HG02870 (cell line): ENCODE measurements at regions not wholly inside any gene's neighbourhood (a gene's known extent, or its start where the extent isn't known, plus 50 kb on each side); places are given as distances from the start of the nearest gene placed in this dataset.

ENCODE experiments used
- ATAC-seq: cut with Tn5 transposase; IDR thresholded peaks from one replicate; pipeline ENCODE4 v1.9.1; 2021; ENCODE audit warnings: mild to moderate bottlenecking, moderate library complexity; ENCODE audit not compliant: unreplicated experiment

GRCh38 chr6:140579918-140580317, 1205.5 kb upstream of the CITED2 start:
- ATAC-seq = no peak

GRCh38 chr6:140576004-140576555, 1201.6 kb upstream of the CITED2 start:
- ATAC-seq = peak; percentile 32

GRCh38 chr6:140572867-140573266, 1198.4 kb upstream of the CITED2 start:
- no peak for ATAC-seq

- peak; percentile 62 for ATAC-seq
These were observed 1197.7 kb upstream of the CITED2 start for GRCh38 chr6:140572129-140572528.

- ATAC-seq = no peak
These were observed 1196.7 kb upstream of the CITED2 start for GRCh38 chr6:140571145-140571544.

- no peak for ATAC-seq
These were observed 1193.0 kb upstream of the CITED2 start for GRCh38 chr6:140567466-140567865.

GRCh38 chr6:140566781-140567277, 1192.4 kb upstream of the CITED2 start:
- ATAC-seq = no peak

- no peak for ATAC-seq
These were observed 1189.3 kb upstream of the CITED2 start for GRCh38 chr6:140563728-140564127.

- ATAC-seq = no peak
These were observed 1187.3 kb upstream of the CITED2 start for GRCh38 chr6:140561701-140562100.

- ATAC-seq = no peak
These were observed 1186.2 kb upstream of the CITED2 start for GRCh38 chr6:140560671-140561070.

- no peak for ATAC-seq
These were observed 1185.0 kb upstream of the CITED2 start for GRCh38 chr6:140559458-140559857.

- no peak for ATAC-seq
These were observed 1180.0 kb upstream of the CITED2 start for GRCh38 chr6:140554421-140554820.

GRCh38 chr6:140548366-140548765, 1173.9 kb upstream of the CITED2 start:
- no peak for ATAC-seq

GRCh38 chr6:140546640-140547039, 1172.2 kb upstream of the CITED2 start:
- no peak for ATAC-seq

- ATAC-seq = no peak
These were observed 1170.0 kb upstream of the CITED2 start for GRCh38 chr6:140544431-140544830.

- ATAC-seq = peak; percentile 34
These were observed 1168.4 kb upstream of the CITED2 start for GRCh38 chr6:140542863-140543262.

- ATAC-seq = no peak
These were observed 1166.8 kb upstream of the CITED2 start for GRCh38 chr6:140541288-140541687.

- ATAC-seq = no peak
These were observed 1166.3 kb upstream of the CITED2 start for GRCh38 chr6:140540743-140541142.

GRCh38 chr6:140538926-140539325, 1164.5 kb upstream of the CITED2 start:
- ATAC-seq = no peak

- ATAC-seq = no peak
These were observed 1163.6 kb upstream of the CITED2 start for GRCh38 chr6:140537834-140538705.

- ATAC-seq = no peak
These were observed 1162.8 kb upstream of the CITED2 start for GRCh38 chr6:140537211-140537610.

- ATAC-seq = no peak
These were observed 1161.1 kb upstream of the CITED2 start for GRCh38 chr6:140535511-140535910.
